CD4-positive, alpha-beta memory T cell (primary cell): ENCODE measurements at regions not wholly inside any gene's neighbourhood (a gene's known extent, or its start where the extent isn't known, plus 50 kb on each side); places are given as distances from the start of the nearest gene placed in this dataset. TPM values are rescaled to one million over a fixed set of nuclear protein-coding genes. Genes with fewer than 3 reads are reported as not detected.

Experiments
- CTCF ChIA-PET: fragments of 350-600 bp; sonication (Branson Sonifier 250); formaldehyde crosslinking; loops from one replicate; lab custom pipeline; 2021; ENCODE audit warnings: inconsistent platforms; ENCODE audit not compliant: partially characterized antibody; lab: Charles Lee
- POLR2A ChIA-PET: fragments of 350-600 bp; sonication (Branson Sonifier 250); formaldehyde crosslinking; loops from one replicate; lab custom pipeline; 2021; ENCODE audit not compliant: partially characterized antibody; lab: Charles Lee
- DNase-seq, 5 donors: peaks; one replicate each; pipeline versions ENCODE4 v3.0.0 to v3.0.0-alpha.2; 2020 to 2022; ENCODE audit warnings: mixed read lengths in 1 of 5
- H3K27ac ChIP-seq: one replicate; pipeline ENCODE4 v1.7.0; 2013; ENCODE audit warnings: low read depth, low read length
- H3K27me3 ChIP-seq: 2 replicates; pipeline ENCODE4 v1.7.0; 2013; ENCODE audit warnings: mild to moderate bottlenecking, low read length, moderate library complexity; ENCODE audit not compliant: insufficient read depth
- H3K36me3 ChIP-seq: 2 replicates; pipeline ENCODE4 v1.7.0; 2013; ENCODE audit warnings: mild to moderate bottlenecking, low read length, moderate library complexity; ENCODE audit not compliant: insufficient read depth
- H3K4me1 ChIP-seq: 2 replicates; pipeline ENCODE4 v1.7.0; 2013; ENCODE audit warnings: mild to moderate bottlenecking, low read length, moderate library complexity; ENCODE audit not compliant: insufficient read depth
- H3K4me3 ChIP-seq, 2 donors: one replicate each; pipeline ENCODE4 v1.7.0; 2013; ENCODE audit warnings: low read length in 2 of 2, mild to moderate bottlenecking in 1 of 2
- H3K9me3 ChIP-seq, 2 donors: one replicate each; pipeline ENCODE4 v1.7.0; 2013; ENCODE audit warnings: low read length in 2 of 2, control low read depth in 1 of 2; ENCODE audit not compliant: control insufficient read depth in 1 of 2
- H3K27ac Mint-ChIP-seq, 7 donors: one replicate each; pipeline ENCODE4 v1.8.0; 2020 to 2021; ENCODE audit warnings: mixed read lengths in 7 of 7, mild to moderate bottlenecking in 6 of 7, inconsistent platforms in 3 of 7, moderate library complexity in 3 of 7
- H3K27me3 Mint-ChIP-seq, 2 donors: one replicate each; pipeline ENCODE4 v1.8.0; 2020 to 2021; ENCODE audit warnings: mixed read lengths in 2 of 2
- H3K36me3 Mint-ChIP-seq, 2 donors: one replicate each; pipeline ENCODE4 v1.8.0; 2020 to 2021; ENCODE audit warnings: mixed read lengths in 2 of 2, inconsistent platforms in 1 of 2, mild to moderate bottlenecking in 1 of 2
- H3K4me1 Mint-ChIP-seq, 4 donors: one replicate each; pipeline ENCODE4 v1.8.0; 2020 to 2021; ENCODE audit warnings: mixed read lengths in 4 of 4, mild to moderate bottlenecking in 1 of 4
- H3K4me3 Mint-ChIP-seq, 8 donors: one replicate each; pipeline ENCODE4 v1.8.0; 2020 to 2021; ENCODE audit warnings: mixed read lengths in 8 of 8, mild to moderate bottlenecking in 7 of 8, moderate library complexity in 6 of 8, inconsistent platforms in 3 of 8
- H3K9me3 Mint-ChIP-seq, 8 donors: one replicate each; pipeline ENCODE4 v1.8.0; 2020 to 2021; ENCODE audit warnings: mixed read lengths in 8 of 8, mild to moderate bottlenecking in 5 of 8, inconsistent platforms in 3 of 8, moderate library complexity in 1 of 8
- intact Hi-C: fragments of 100-400 bp; cut with micrococcal nuclease; formaldehyde crosslinking; loops from one replicate; pipeline ENCODE4 v1.15.1; 2023
- microRNA-seq: library from miRNA; unstranded; fragments of <30 nt; microRNA quantifications from one replicate; pipeline ENCODE4 v1.2.0, GENCODE V29; 2021; ENCODE audit warnings: borderline replicate concordance, borderline number of aligned reads, borderline microRNAs expressed, mixed read lengths

GRCh38 chr22:46100401-46101105, 49.8 kb upstream of the PPARA start:
- ChIA-PET CTCF (interaction anchor here (0.6 kb wide), 1 partner anchor 285 kb away, joined by 3 read pairs; no protein-coding TSS in a partner anchor), POLR2A (no interaction called here)
- Mint-ChIP-seq H3K4me1 (peaks cover 0 to 2% (median 0%) of the 10 kb centered on the region in 4 donors), H3K27me3 (no peaks in the 10 kb centered on the region), H3K36me3 (peaks cover 0 to 8% of the 10 kb centered on the region in 2 donors), H3K9me3 (no peaks in the 10 kb centered on the region), H3K27ac (no peak overlapping the region), H3K4me3 (no peak overlapping the region)
- peaks cover 3% of the 10 kb centered on the region for H3K36me3 ChIP-seq
- no peak overlapping the region for H3K27ac ChIP-seq
- H3K4me3 ChIP-seq, result no peak overlapping the region
- intact Hi-C loops, result no loop called here
- H3K4me1 ChIP-seq, result no peaks in the 10 kb centered on the region
- DNase-seq, result no peak
- H3K9me3 ChIP-seq, result no peaks in the 10 kb centered on the region
- no peaks in the 10 kb centered on the region for H3K27me3 ChIP-seq

Small RNAs in the stretch of these regions (microRNA-seq; reads per million reads assigned to microRNA genes)
- gene MIR3619, result not detected
